DND-41 (cell line): ENCODE measurements at regions not wholly inside any gene's neighbourhood (a gene's known extent, or its start where the extent isn't known, plus 50 kb on each side); places are given as distances from the start of the nearest gene placed in this dataset.

ENCODE experiments used
- ATAC-seq: fragments of 200-7000 bp; cut with Tn5 transposase; 3 replicates; pipeline ENCODE4 v1.9.1; 2021; ENCODE audit warnings: low read depth; ENCODE audit not compliant: insufficient read depth
- DNase-seq: peaks from one replicate; pipeline ENCODE4 v3.0.0-alpha.2; 2020
- H2AFZ ChIP-seq: 2 replicates; pipeline ENCODE4 v1.6.0; 2012; ENCODE audit warnings: low read depth, low read length
- H3K27ac ChIP-seq: 2 replicates; pipeline ENCODE4 v1.5.1; 2012; ENCODE audit warnings: low read length, inconsistent platforms
- H3K27me3 ChIP-seq: fragments of 200-600 bp; sonication (generic); 2 replicates; pipeline ENCODE4 v1.6.0; 2012; ENCODE audit warnings: low read length, mild to moderate bottlenecking, inconsistent platforms; ENCODE audit not compliant: insufficient read depth, poor library complexity
- H3K36me3 ChIP-seq: 2 replicates; pipeline ENCODE4 v1.5.1; 2012; ENCODE audit warnings: low read length, inconsistent platforms; ENCODE audit not compliant: insufficient read depth
- H3K4me1 ChIP-seq: 2 replicates; pipeline ENCODE4 v1.5.1; 2012; ENCODE audit warnings: mild to moderate bottlenecking, low read length; ENCODE audit not compliant: insufficient read depth
- H3K4me2 ChIP-seq: 2 replicates; pipeline ENCODE4 v1.6.0; 2012; ENCODE audit warnings: mild to moderate bottlenecking, moderate library complexity, low read length, inconsistent platforms; ENCODE audit not compliant: insufficient read depth
- H3K4me3 ChIP-seq, 2 experiments: fragments of 200-600 bp in 1 of 2; shearing (Covaris generic) in 1 of 2; 2 replicates each; pipeline ENCODE4 v1.5.1; 2012 to 2016; ENCODE audit warnings: inconsistent platforms in 2 of 2, low read length in 2 of 2, mild to moderate bottlenecking in 2 of 2, low read depth in 1 of 2, moderate library complexity in 1 of 2
- H3K79me2 ChIP-seq: 2 replicates; pipeline ENCODE4 v1.6.0; 2012; ENCODE audit warnings: low read length, inconsistent platforms; ENCODE audit not compliant: insufficient read depth
- H3K9ac ChIP-seq: 2 replicates; pipeline ENCODE4 v1.6.0; 2012; ENCODE audit warnings: low read depth, mild to moderate bottlenecking, inconsistent platforms, low read length, moderate library complexity
- H3K9me3 ChIP-seq: 2 replicates; pipeline ENCODE4 v1.5.1; 2012; ENCODE audit warnings: low read length, moderate library complexity, mild to moderate bottlenecking, inconsistent platforms; ENCODE audit not compliant: insufficient read depth, severe bottlenecking
- H4K20me1 ChIP-seq: 2 replicates; pipeline ENCODE4 v1.6.0; 2012; ENCODE audit warnings: low read length; ENCODE audit not compliant: insufficient read depth
- CTCF ChIP-seq: IDR thresholded peaks from 2 replicates; pipeline ENCODE4 v1.5.1; 2012; ENCODE audit warnings: borderline replicate concordance, low read length, moderate library complexity, mild to moderate bottlenecking; ENCODE audit not compliant: poor library complexity, severe bottlenecking; ENCODE audit errors: extremely low read depth
- EZH2 ChIP-seq: IDR thresholded peaks from 3 replicates; pipeline ENCODE4 v1.6.1; 2012; ENCODE audit warnings: borderline replicate concordance, low read depth, mild to moderate bottlenecking, moderate library complexity, low read length, inconsistent platforms; ENCODE audit not compliant: severe bottlenecking

GRCh38 chr17:69913216-69913615 is 161.8 kb upstream of the KCNJ16 start:
- H3K4me1 ChIP-seq: no peaks in the 10 kb centered on the region
- no peak overlapping the region for H2AFZ ChIP-seq
- H3K9ac ChIP-seq: no peak overlapping the region
- no peak for TF ChIP-seq CTCF
- no peak for TF ChIP-seq EZH2
- H3K79me2 ChIP-seq: no peaks in the 10 kb centered on the region
- no peaks in the 10 kb centered on the region for H3K27me3 ChIP-seq
- H3K4me3 ChIP-seq: no peak overlapping the region
- H3K36me3 ChIP-seq: no peaks in the 10 kb centered on the region
- no peaks in the 10 kb centered on the region for H3K9me3 ChIP-seq
- DNase-seq: no peak
- no peak for ATAC-seq
- H3K27ac ChIP-seq: no peak overlapping the region
- H3K4me2 ChIP-seq: no peak overlapping the region
- H4K20me1 ChIP-seq: no peaks in the 10 kb centered on the region

GRCh38 chr17:69913616-69914015 is 161.4 kb upstream of the KCNJ16 start:
- H3K79me2 ChIP-seq: no peaks in the 10 kb centered on the region
- DNase-seq (no peak), ATAC-seq (no peak)
- H3K4me1 ChIP-seq: no peaks in the 10 kb centered on the region
- H3K9ac ChIP-seq: no peak overlapping the region
- H4K20me1 ChIP-seq: no peaks in the 10 kb centered on the region
- no peak overlapping the region for H2AFZ ChIP-seq
- no peaks in the 10 kb centered on the region for H3K9me3 ChIP-seq
- no peak overlapping the region for H3K4me2 ChIP-seq
- no peak overlapping the region for H3K4me3 ChIP-seq
- H3K36me3 ChIP-seq: no peaks in the 10 kb centered on the region
- H3K27ac ChIP-seq: no peak overlapping the region
- TF ChIP-seq EZH2: no peak
- TF ChIP-seq CTCF: no peak
- H3K27me3 ChIP-seq: no peaks in the 10 kb centered on the region

- no peak overlapping the region for H3K4me2 ChIP-seq
- H3K79me2 ChIP-seq: no peaks in the 10 kb centered on the region
- no peak overlapping the region for H3K4me3 ChIP-seq
- H3K9me3 ChIP-seq: no peaks in the 10 kb centered on the region
- no peak overlapping the region for H3K27ac ChIP-seq
- TF ChIP-seq EZH2: no peak
- TF ChIP-seq CTCF: no peak
- H4K20me1 ChIP-seq: no peaks in the 10 kb centered on the region
- H3K4me1 ChIP-seq: no peaks in the 10 kb centered on the region
- H2AFZ ChIP-seq: no peak overlapping the region
- H3K36me3 ChIP-seq: no peaks in the 10 kb centered on the region
- no peaks in the 10 kb centered on the region for H3K27me3 ChIP-seq
- ATAC-seq (no peak), DNase-seq (no peak)
- H3K9ac ChIP-seq: no peak overlapping the region
Measured at GRCh38 chr17:69914520-69914919, 160.5 kb upstream of the KCNJ16 start.

GRCh38 chr17:69916761-69917160 is 158.3 kb upstream of the KCNJ16 start:
- no peaks in the 10 kb centered on the region for H3K36me3 ChIP-seq
- no peak for DNase-seq
- H3K4me2 ChIP-seq: no peak overlapping the region
- no peaks in the 10 kb centered on the region for H3K27me3 ChIP-seq
- no peak overlapping the region for H3K4me3 ChIP-seq
- H4K20me1 ChIP-seq: no peaks in the 10 kb centered on the region
- ATAC-seq: no peak
- no peak overlapping the region for H3K9ac ChIP-seq
- H3K27ac ChIP-seq: no peak overlapping the region
- no peaks in the 10 kb centered on the region for H3K4me1 ChIP-seq
- no peaks in the 10 kb centered on the region for H3K9me3 ChIP-seq
- H3K79me2 ChIP-seq: no peaks in the 10 kb centered on the region
- TF ChIP-seq CTCF (no peak), EZH2 (no peak)
- H2AFZ ChIP-seq: no peak overlapping the region
